ENCODE measurements at regions not wholly inside any gene's neighbourhood (a gene's known extent, or its start where the extent isn't known, plus 50 kb on each side); places are given as distances from the start of the nearest gene placed in this dataset.

- no peak for DNase-seq (ENCODE audit: low read depth in 2 of 3, low spot score in 2 of 3)
Observed at GRCh38 chr2:234134496-234134895, 84.0 kb downstream of the SPP2 start.

- no peak for DNase-seq (ENCODE audit: low read depth in 2 of 3, low spot score in 2 of 3)
Observed at GRCh38 chr2:234133004-234133403, 82.5 kb downstream of the SPP2 start.

GRCh38 chr2:234130777-234131181 lies 80.3 kb downstream of the SPP2 start:
- DNase-seq (ENCODE audit: low read depth in 2 of 3, low spot score in 2 of 3), result no peak

- DNase-seq (ENCODE audit: low read depth in 2 of 3, low spot score in 2 of 3), result no peak
Observed at GRCh38 chr2:234128606-234129005, 78.1 kb downstream of the SPP2 start.
